ENCODE measurements at regions not wholly inside any gene's neighbourhood (a gene's known extent, or its start where the extent isn't known, plus 50 kb on each side); places are given as distances from the start of the nearest gene placed in this dataset.

DNA sequence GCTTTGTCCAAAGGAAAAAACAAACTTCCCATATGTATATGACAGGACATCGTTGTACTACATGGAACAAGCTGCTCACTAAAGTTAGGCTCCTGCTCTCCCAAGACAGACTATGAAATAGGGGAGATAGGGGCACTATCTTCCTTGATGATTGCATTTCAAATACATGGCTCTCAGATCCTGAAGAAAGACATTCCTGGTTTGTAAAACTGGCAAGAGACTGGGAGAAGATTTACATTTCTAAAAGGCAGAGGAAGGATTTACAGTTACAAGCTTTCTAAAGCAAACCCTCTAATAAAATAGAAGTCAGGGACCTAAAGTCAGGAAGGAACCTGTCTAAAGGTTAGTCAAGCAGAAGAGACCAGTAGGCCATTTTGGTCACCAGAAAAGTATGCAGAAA is 103.7 kb downstream of the SLC17A6 start:
- TF ChIP-seq, protein P1, sequence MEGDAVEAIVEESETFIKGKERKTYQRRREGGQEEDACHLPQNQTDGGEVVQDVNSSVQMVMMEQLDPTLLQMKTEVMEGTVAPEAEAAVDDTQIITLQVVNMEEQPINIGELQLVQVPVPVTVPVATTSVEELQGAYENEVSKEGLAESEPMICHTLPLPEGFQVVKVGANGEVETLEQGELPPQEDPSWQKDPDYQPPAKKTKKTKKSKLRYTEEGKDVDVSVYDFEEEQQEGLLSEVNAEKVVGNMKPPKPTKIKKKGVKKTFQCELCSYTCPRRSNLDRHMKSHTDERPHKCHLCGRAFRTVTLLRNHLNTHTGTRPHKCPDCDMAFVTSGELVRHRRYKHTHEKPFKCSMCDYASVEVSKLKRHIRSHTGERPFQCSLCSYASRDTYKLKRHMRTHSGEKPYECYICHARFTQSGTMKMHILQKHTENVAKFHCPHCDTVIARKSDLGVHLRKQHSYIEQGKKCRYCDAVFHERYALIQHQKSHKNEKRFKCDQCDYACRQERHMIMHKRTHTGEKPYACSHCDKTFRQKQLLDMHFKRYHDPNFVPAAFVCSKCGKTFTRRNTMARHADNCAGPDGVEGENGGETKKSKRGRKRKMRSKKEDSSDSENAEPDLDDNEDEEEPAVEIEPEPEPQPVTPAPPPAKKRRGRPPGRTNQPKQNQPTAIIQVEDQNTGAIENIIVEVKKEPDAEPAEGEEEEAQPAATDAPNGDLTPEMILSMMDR (conservative IDR thresholded peaks at IDR 0.05; ENCODE audit: low read length), result no peak
- TF ChIP-seq EZH2phosphoT487 (IDR thresholded peaks at IDR 0.05; ENCODE audit: borderline replicate concordance), result no peak

Data from Loucy (cell line).